ENCODE measurements at regions not wholly inside any gene's neighbourhood (a gene's known extent, or its start where the extent isn't known, plus 50 kb on each side); places are given as distances from the start of the nearest gene placed in this dataset.
"Not testable (repeated sequence)": the region's sequence is repeated elsewhere in the genome, so short reads cannot be mapped to it uniquely, and the experiment has no call there.

- no peak for DNase-seq
These were observed 352.5 kb upstream of the SASH1 start for GRCh38 chr6:147990159-147990558.

- DNase-seq = no peak
These were observed 350.7 kb upstream of the SASH1 start for GRCh38 chr6:147991961-147992360.

GRCh38 chr6:147999001-147999540, 343.6 kb upstream of the SASH1 start:
- DNase-seq = no peak

GRCh38 chr6:148001844-148002642, 340.6 kb upstream of the SASH1 start:
- DNase-seq = no peak

GRCh38 chr6:148004651-148005050, 338.0 kb upstream of the SASH1 start:
- DNase-seq = no peak

GRCh38 chr6:148005806-148006205, 336.8 kb upstream of the SASH1 start:
- no peak for DNase-seq

- DNase-seq = not testable (repeated sequence)
These were observed 332.1 kb upstream of the SASH1 start for GRCh38 chr6:148010516-148010915.

GRCh38 chr6:148016013-148016412, 326.6 kb upstream of the SASH1 start:
- no peak for DNase-seq

GRCh38 chr6:148021165-148021564, 321.5 kb upstream of the SASH1 start:
- DNase-seq = no peak

- DNase-seq = peak; percentile 60
These were observed 320.9 kb upstream of the SASH1 start for GRCh38 chr6:148021699-148022098.

GRCh38 chr6:148022279-148022678, 320.4 kb upstream of the SASH1 start:
- DNase-seq = not testable (repeated sequence)

- DNase-seq = peak; percentile 65
These were observed 315.4 kb upstream of the SASH1 start for GRCh38 chr6:148027201-148027600.

- no peak for DNase-seq
These were observed 306.7 kb upstream of the SASH1 start for GRCh38 chr6:148035806-148036390.

- peak; percentile 66 for DNase-seq
These were observed 305.1 kb upstream of the SASH1 start for GRCh38 chr6:148037496-148037895.

- no peak for DNase-seq
These were observed 301.1 kb upstream of the SASH1 start for GRCh38 chr6:148041546-148041945.

GRCh38 chr6:148042536-148042935, 300.1 kb upstream of the SASH1 start:
- DNase-seq = no peak

- DNase-seq = no peak
These were observed 298.3 kb upstream of the SASH1 start for GRCh38 chr6:148044261-148044751.

- no peak for DNase-seq
These were observed 297.7 kb upstream of the SASH1 start for GRCh38 chr6:148044921-148045320.

- DNase-seq = no peak
These were observed 289.4 kb upstream of the SASH1 start for GRCh38 chr6:148053209-148053608.

- no peak for DNase-seq
These were observed 288.8 kb upstream of the SASH1 start for GRCh38 chr6:148053796-148054195.

- no peak for DNase-seq
These were observed 288.4 kb upstream of the SASH1 start for GRCh38 chr6:148054219-148054618.

GRCh38 chr6:148055419-148055818, 287.2 kb upstream of the SASH1 start:
- no peak for DNase-seq

- DNase-seq = peak; percentile 4
These were observed 282.8 kb upstream of the SASH1 start for GRCh38 chr6:148059869-148060268.

All from DMS53 (cell line).